Stomach smooth muscle (tissue), 2 donors: ENCODE measurements at regions not wholly inside any gene's neighbourhood (a gene's known extent, or its start where the extent isn't known, plus 50 kb on each side); places are given as distances from the start of the nearest gene placed in this dataset.

Experiments used
- H3K27ac ChIP-seq: one replicate; pipeline ENCODE4 v1.7.0; 2013; ENCODE audit warnings: mild to moderate bottlenecking, low read length, inconsistent platforms
- H3K27me3 ChIP-seq, 2 donors: one replicate each; pipeline ENCODE4 v1.7.0; 2013; ENCODE audit warnings: low read length in 2 of 2; ENCODE audit not compliant: insufficient read depth in 2 of 2, control insufficient read depth in 1 of 2
- H3K36me3 ChIP-seq, 2 donors: one replicate each; pipeline ENCODE4 v1.7.0; 2013; ENCODE audit warnings: low read length in 2 of 2; ENCODE audit not compliant: control insufficient read depth in 2 of 2, insufficient read depth in 2 of 2
- H3K4me1 ChIP-seq: one replicate; pipeline ENCODE4 v1.7.0; 2013; ENCODE audit warnings: low read length; ENCODE audit not compliant: control insufficient read depth, insufficient read depth
- H3K4me3 ChIP-seq, 2 donors: one replicate each; pipeline ENCODE4 v1.7.0; 2013; ENCODE audit warnings: low read length in 2 of 2
- H3K9ac ChIP-seq, 2 donors: one replicate each; pipeline ENCODE4 v1.7.0; 2013; ENCODE audit warnings: low read length in 2 of 2, mild to moderate bottlenecking in 1 of 2
- H3K9me3 ChIP-seq, 2 donors: one replicate each; pipeline ENCODE4 v1.7.0; 2013; ENCODE audit warnings: low read length in 2 of 2; ENCODE audit not compliant: control insufficient read depth in 2 of 2
- donor health status: healthy.
- donor health status: Pancreatic carcinoma.

GRCh38 chr14:87133073-87133801, 859.7 kb downstream of the GALC start:
- Histone ChIP-seq H3K9me3 (no peaks in the 10 kb centered on the region), H3K4me1 (no peaks in the 10 kb centered on the region), H3K27me3 (no peaks in the 10 kb centered on the region), H3K36me3 (no peaks in the 10 kb centered on the region), H3K4me3 (no peak overlapping the region), H3K27ac (no peak overlapping the region), H3K9ac (no peak overlapping the region)

- H3K9ac ChIP-seq = no peak overlapping the region
- no peaks in the 10 kb centered on the region for H3K4me1 ChIP-seq
- no peak overlapping the region for H3K27ac ChIP-seq
- H3K4me3 ChIP-seq = no peak overlapping the region
- H3K27me3 ChIP-seq = no peaks in the 10 kb centered on the region
- H3K36me3 ChIP-seq = no peaks in the 10 kb centered on the region
- no peaks in the 10 kb centered on the region for H3K9me3 ChIP-seq
These were observed 861.1 kb downstream of the GALC start for GRCh38 chr14:87131879-87132278.

GRCh38 chr14:87122166-87122565, 870.8 kb downstream of the GALC start:
- no peak overlapping the region for H3K27ac ChIP-seq
- no peak overlapping the region for H3K4me3 ChIP-seq
- no peaks in the 10 kb centered on the region for H3K36me3 ChIP-seq
- H3K9ac ChIP-seq = no peak overlapping the region
- no peaks in the 10 kb centered on the region for H3K9me3 ChIP-seq
- H3K4me1 ChIP-seq = no peaks in the 10 kb centered on the region
- H3K27me3 ChIP-seq = no peaks in the 10 kb centered on the region

GRCh38 chr14:87121716-87122115, 871.3 kb downstream of the GALC start:
- Histone ChIP-seq H3K36me3 (no peaks in the 10 kb centered on the region), H3K9ac (no peak overlapping the region), H3K9me3 (no peaks in the 10 kb centered on the region), H3K27ac (no peak overlapping the region), H3K4me3 (no peak overlapping the region), H3K4me1 (no peaks in the 10 kb centered on the region), H3K27me3 (no peaks in the 10 kb centered on the region)

- no peaks in the 10 kb centered on the region for H3K27me3 ChIP-seq
- H3K4me3 ChIP-seq = no peak overlapping the region
- H3K9ac ChIP-seq = no peak overlapping the region
- H3K27ac ChIP-seq = no peak overlapping the region
- H3K36me3 ChIP-seq = no peaks in the 10 kb centered on the region
- no peaks in the 10 kb centered on the region for H3K9me3 ChIP-seq
- no peaks in the 10 kb centered on the region for H3K4me1 ChIP-seq
These were observed 877.7 kb downstream of the GALC start for GRCh38 chr14:87115234-87115633.

GRCh38 chr14:87113286-87113685, 879.7 kb downstream of the GALC start:
- Histone ChIP-seq H3K9ac (no peak overlapping the region), H3K4me1 (no peaks in the 10 kb centered on the region), H3K27me3 (no peaks in the 10 kb centered on the region), H3K27ac (no peak overlapping the region), H3K9me3 (no peaks in the 10 kb centered on the region), H3K36me3 (no peaks in the 10 kb centered on the region), H3K4me3 (no peak overlapping the region)

- Histone ChIP-seq H3K4me1 (no peaks in the 10 kb centered on the region), H3K27me3 (no peaks in the 10 kb centered on the region), H3K36me3 (no peaks in the 10 kb centered on the region), H3K4me3 (no peak overlapping the region), H3K27ac (no peak overlapping the region), H3K9ac (no peak overlapping the region), H3K9me3 (no peaks in the 10 kb centered on the region)
These were observed 881.2 kb downstream of the GALC start for GRCh38 chr14:87111741-87112140.

GRCh38 chr14:87111126-87111525, 881.9 kb downstream of the GALC start:
- H3K4me1 ChIP-seq = no peaks in the 10 kb centered on the region
- H3K27me3 ChIP-seq = no peaks in the 10 kb centered on the region
- H3K9me3 ChIP-seq = no peaks in the 10 kb centered on the region
- H3K36me3 ChIP-seq = no peaks in the 10 kb centered on the region
- no peak overlapping the region for H3K27ac ChIP-seq
- no peak overlapping the region for H3K9ac ChIP-seq
- no peak overlapping the region for H3K4me3 ChIP-seq

GRCh38 chr14:87109271-87109670, 883.7 kb downstream of the GALC start:
- H3K9me3 ChIP-seq = no peaks in the 10 kb centered on the region
- no peak overlapping the region for H3K27ac ChIP-seq
- H3K9ac ChIP-seq = no peak overlapping the region
- no peak overlapping the region for H3K4me3 ChIP-seq
- H3K36me3 ChIP-seq = no peaks in the 10 kb centered on the region
- H3K27me3 ChIP-seq = no peaks in the 10 kb centered on the region
- H3K4me1 ChIP-seq = no peaks in the 10 kb centered on the region

GRCh38 chr14:87108726-87109125, 884.3 kb downstream of the GALC start:
- no peak overlapping the region for H3K27ac ChIP-seq
- no peaks in the 10 kb centered on the region for H3K36me3 ChIP-seq
- no peaks in the 10 kb centered on the region for H3K9me3 ChIP-seq
- H3K27me3 ChIP-seq = no peaks in the 10 kb centered on the region
- no peak overlapping the region for H3K9ac ChIP-seq
- H3K4me1 ChIP-seq = no peaks in the 10 kb centered on the region
- H3K4me3 ChIP-seq = no peak overlapping the region

GRCh38 chr14:87102811-87103378, 890.1 kb downstream of the GALC start:
- no peaks in the 10 kb centered on the region for H3K9me3 ChIP-seq
- no peak overlapping the region for H3K27ac ChIP-seq
- no peaks in the 10 kb centered on the region for H3K4me1 ChIP-seq
- H3K36me3 ChIP-seq = no peaks in the 10 kb centered on the region
- no peaks in the 10 kb centered on the region for H3K27me3 ChIP-seq
- no peak overlapping the region for H3K9ac ChIP-seq
- H3K4me3 ChIP-seq = no peak overlapping the region
